Cardiac muscle cell (in vitro differentiated cells and primary cell): ENCODE measurements at regions not wholly inside any gene's neighbourhood (a gene's known extent, or its start where the extent isn't known, plus 50 kb on each side); places are given as distances from the start of the nearest gene placed in this dataset.

Source experiments
- DNase-seq, 2 donors: peaks; one replicate each; pipeline versions ENCODE4 v3.0.0 to v3.0.0-alpha.2; 2010 to 2017; ENCODE audit warnings: low read depth in 1 of 2, low spot score in 1 of 2
- H3K27ac ChIP-seq: fragments of 200-600 bp; sonication (generic); 2 replicates; pipeline ENCODE4 v1.5.1; 2016
- H3K27me3 ChIP-seq: fragments of 200-600 bp; sonication (generic); 2 replicates; pipeline ENCODE4 v1.6.0; 2016; ENCODE audit warnings: control low read depth
- H3K36me3 ChIP-seq: fragments of 200-600 bp; sonication (generic); 2 replicates; pipeline ENCODE4 v1.5.1; 2016; ENCODE audit warnings: control low read depth
- H3K4me1 ChIP-seq: fragments of 200-600 bp; sonication (generic); 2 replicates; pipeline ENCODE4 v1.8.1; 2017; ENCODE audit warnings: low read depth, mild to moderate bottlenecking, mixed run types
- H3K4me3 ChIP-seq: fragments of 200-600 bp; sonication (generic); 2 replicates; pipeline ENCODE4 v1.5.1; 2016; ENCODE audit warnings: mild to moderate bottlenecking
- H3K9me3 ChIP-seq: fragments of 200-600 bp; sonication (generic); 2 replicates; pipeline ENCODE4 v1.5.1; 2017; ENCODE audit warnings: low read depth, mild to moderate bottlenecking, control low read depth
- TF ChIP-seq, protein P1 (sequence below): IDR thresholded peaks from 2 replicates; pipeline ENCODE4 v1.5.1; 2012; ENCODE audit warnings: low read depth, mild to moderate bottlenecking, low read length

- H3K36me3 ChIP-seq = no peaks in the 10 kb centered on the region
- peak overlapping the region; percentile 10 for H3K27ac ChIP-seq
- peak in 1 of 2 donors; percentile 80 for DNase-seq
- H3K9me3 ChIP-seq = no peaks in the 10 kb centered on the region
- H3K27me3 ChIP-seq = no peaks in the 10 kb centered on the region
- TF ChIP-seq, protein P1, sequence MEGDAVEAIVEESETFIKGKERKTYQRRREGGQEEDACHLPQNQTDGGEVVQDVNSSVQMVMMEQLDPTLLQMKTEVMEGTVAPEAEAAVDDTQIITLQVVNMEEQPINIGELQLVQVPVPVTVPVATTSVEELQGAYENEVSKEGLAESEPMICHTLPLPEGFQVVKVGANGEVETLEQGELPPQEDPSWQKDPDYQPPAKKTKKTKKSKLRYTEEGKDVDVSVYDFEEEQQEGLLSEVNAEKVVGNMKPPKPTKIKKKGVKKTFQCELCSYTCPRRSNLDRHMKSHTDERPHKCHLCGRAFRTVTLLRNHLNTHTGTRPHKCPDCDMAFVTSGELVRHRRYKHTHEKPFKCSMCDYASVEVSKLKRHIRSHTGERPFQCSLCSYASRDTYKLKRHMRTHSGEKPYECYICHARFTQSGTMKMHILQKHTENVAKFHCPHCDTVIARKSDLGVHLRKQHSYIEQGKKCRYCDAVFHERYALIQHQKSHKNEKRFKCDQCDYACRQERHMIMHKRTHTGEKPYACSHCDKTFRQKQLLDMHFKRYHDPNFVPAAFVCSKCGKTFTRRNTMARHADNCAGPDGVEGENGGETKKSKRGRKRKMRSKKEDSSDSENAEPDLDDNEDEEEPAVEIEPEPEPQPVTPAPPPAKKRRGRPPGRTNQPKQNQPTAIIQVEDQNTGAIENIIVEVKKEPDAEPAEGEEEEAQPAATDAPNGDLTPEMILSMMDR = no peak
- no peak overlapping the region for H3K4me3 ChIP-seq
- peaks cover 24% of the 10 kb centered on the region for H3K4me1 ChIP-seq
Observed at GRCh38 chr3:88957711-88958439, 149.5 kb upstream of the EPHA3 start.

DNA sequence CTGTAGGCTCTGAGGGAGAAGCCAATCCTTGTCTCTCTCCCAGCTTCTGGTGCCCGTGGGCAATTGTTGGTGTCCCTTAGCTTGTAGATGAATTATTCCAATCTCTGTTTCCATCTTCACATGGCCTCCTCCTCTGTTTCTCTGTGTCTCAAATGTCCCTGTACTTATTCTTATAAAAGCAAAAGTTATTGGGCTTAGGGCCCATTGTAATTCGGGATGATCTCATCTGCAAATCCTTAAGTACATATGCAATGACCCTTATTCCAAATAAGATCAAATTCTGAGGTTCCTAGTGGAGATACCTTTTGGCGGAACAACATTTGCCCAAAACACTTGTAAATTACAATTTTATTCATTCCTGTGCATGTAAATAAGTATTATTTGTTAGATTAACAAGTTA lies 147.4 kb upstream of the EPHA3 start:
- Histone ChIP-seq H3K4me3 (no peak overlapping the region), H3K27ac (no peak overlapping the region), H3K27me3 (no peaks in the 10 kb centered on the region), H3K36me3 (no peaks in the 10 kb centered on the region), H3K9me3 (no peaks in the 10 kb centered on the region), H3K4me1 (peaks cover 26% of the 10 kb centered on the region)
- DNase-seq = no peak
- TF ChIP-seq, protein P1 = no peak

- peak in 1 of 2 donors; percentile 23 for DNase-seq
- TF ChIP-seq, protein P1 = no peak
Observed at GRCh38 chr3:88963003-88963402, 144.4 kb upstream of the EPHA3 start.

GRCh38 chr3:88979760-88980159 lies 127.7 kb upstream of the EPHA3 start:
- no peak for DNase-seq
- TF ChIP-seq, protein P1 = no peak
- no peak overlapping the region for H3K27ac ChIP-seq
- no peaks in the 10 kb centered on the region for H3K36me3 ChIP-seq
- H3K4me1 ChIP-seq = peaks cover 11% of the 10 kb centered on the region
- no peaks in the 10 kb centered on the region for H3K27me3 ChIP-seq
- H3K9me3 ChIP-seq = no peaks in the 10 kb centered on the region
- H3K4me3 ChIP-seq = no peak overlapping the region

More at GRCh38 chr3:88963003-88963402, 144.4 kb upstream of the EPHA3 start:
- Histone ChIP-seq H3K27me3 (no peaks in the 10 kb centered on the region), H3K4me1 (peaks cover 12% of the 10 kb centered on the region), H3K27ac (peak overlapping the region; percentile 65), H3K9me3 (no peaks in the 10 kb centered on the region), H3K4me3 (no peak overlapping the region), H3K36me3 (no peaks in the 10 kb centered on the region)

DNA sequence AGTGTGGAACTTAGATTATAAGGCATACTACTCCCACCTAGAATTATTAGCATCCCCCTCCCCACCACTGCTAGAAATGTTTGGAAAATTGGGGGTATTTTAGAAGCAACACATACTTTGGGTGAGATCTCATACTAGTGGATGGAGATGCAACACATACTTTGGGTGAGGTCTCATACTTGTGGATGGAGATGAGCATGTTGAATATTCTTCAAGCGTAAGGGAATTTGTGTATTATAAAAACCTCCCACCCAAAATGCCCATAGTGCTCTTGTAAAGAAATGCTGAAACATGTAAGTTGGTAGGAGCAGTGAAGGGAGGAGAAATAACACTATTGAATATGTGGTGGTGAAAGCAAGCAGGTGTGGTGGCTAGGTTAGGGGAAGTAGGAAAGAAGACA lies 124.0 kb upstream of the EPHA3 start:
- no peak for DNase-seq
- Histone ChIP-seq H3K4me1 (peaks cover 13% of the 10 kb centered on the region), H3K9me3 (no peaks in the 10 kb centered on the region), H3K4me3 (no peak overlapping the region), H3K27ac (no peak overlapping the region), H3K27me3 (no peaks in the 10 kb centered on the region), H3K36me3 (no peaks in the 10 kb centered on the region)
- TF ChIP-seq, protein P1 = no peak
